ENCODE measurements at regions not wholly inside any gene's neighbourhood (a gene's known extent, or its start where the extent isn't known, plus 50 kb on each side); places are given as distances from the start of the nearest gene placed in this dataset.
"Not testable (repeated sequence)": the region's sequence is repeated elsewhere in the genome, so short reads cannot be mapped to it uniquely, and the experiment has no call there.

- no peak for DNase-seq (ENCODE audit: low read depth)
These were observed 106.4 kb downstream of the BRD1 start for GRCh38 chr22:49721211-49721763.

GRCh38 chr22:49720279-49720959 lies 107.3 kb downstream of the BRD1 start:
- no peak for DNase-seq (ENCODE audit: low read depth)

- no peak for DNase-seq (ENCODE audit: low read depth)
These were observed 108.6 kb downstream of the BRD1 start for GRCh38 chr22:49719046-49719445.

GRCh38 chr22:49718396-49718795 lies 109.3 kb downstream of the BRD1 start:
- no peak for DNase-seq (ENCODE audit: low read depth)

- DNase-seq (ENCODE audit: low read depth): no peak
These were observed 110.3 kb downstream of the BRD1 start for GRCh38 chr22:49717322-49717919.

- DNase-seq (ENCODE audit: low read depth): no peak
These were observed 111.2 kb downstream of the BRD1 start for GRCh38 chr22:49716441-49716840.

- no peak for DNase-seq (ENCODE audit: low read depth)
These were observed 112.2 kb downstream of the BRD1 start for GRCh38 chr22:49715450-49715849.

GRCh38 chr22:49713003-49713402 lies 114.7 kb downstream of the BRD1 start:
- DNase-seq (ENCODE audit: low read depth): no peak

- DNase-seq (ENCODE audit: low read depth): no peak
These were observed 115.4 kb downstream of the BRD1 start for GRCh38 chr22:49712195-49712791.

- no peak for DNase-seq (ENCODE audit: low read depth)
These were observed 116.9 kb downstream of the BRD1 start for GRCh38 chr22:49710746-49711145.

GRCh38 chr22:49709464-49709863 lies 118.2 kb downstream of the BRD1 start:
- no peak for DNase-seq (ENCODE audit: low read depth)

- DNase-seq (ENCODE audit: low read depth): no peak
These were observed 121.7 kb downstream of the BRD1 start for GRCh38 chr22:49705972-49706352.

- DNase-seq (ENCODE audit: low read depth): no peak
These were observed 122.3 kb downstream of the BRD1 start for GRCh38 chr22:49705216-49705971.

- no peak for DNase-seq (ENCODE audit: low read depth)
These were observed 123.1 kb downstream of the BRD1 start for GRCh38 chr22:49704345-49705215.

- DNase-seq (ENCODE audit: low read depth): no peak
These were observed 123.7 kb downstream of the BRD1 start for GRCh38 chr22:49703990-49704344.

GRCh38 chr22:49703505-49703904 lies 124.2 kb downstream of the BRD1 start:
- DNase-seq (ENCODE audit: low read depth): no peak

- no peak for DNase-seq (ENCODE audit: low read depth)
These were observed 125.6 kb downstream of the BRD1 start for GRCh38 chr22:49702068-49702397.

GRCh38 chr22:49701380-49702067 lies 126.1 kb downstream of the BRD1 start:
- DNase-seq (ENCODE audit: low read depth): no peak

- DNase-seq (ENCODE audit: low read depth): no peak
These were observed 127.7 kb downstream of the BRD1 start for GRCh38 chr22:49699928-49700498.

GRCh38 chr22:49699476-49699875 lies 128.2 kb downstream of the BRD1 start:
- no peak for DNase-seq (ENCODE audit: low read depth)

- DNase-seq (ENCODE audit: low read depth): not testable (repeated sequence)
These were observed 129.1 kb downstream of the BRD1 start for GRCh38 chr22:49698616-49699015.

Data from stimulated activated CD8-positive, alpha-beta memory T cell treated with anti-CD3 and anti-CD28 coated beads, Interleukin-12 subunit alpha, Interleukin-12 subunit beta, amount 100 ng/mL, for 4 hours (primary cell).